HCT116 (cell line): ENCODE measurements at regions not wholly inside any gene's neighbourhood (a gene's known extent, or its start where the extent isn't known, plus 50 kb on each side); places are given as distances from the start of the nearest gene placed in this dataset.

Experiments
- ATAC-seq: fragments of 200-7000 bp; cut with Tn5 transposase; 2 replicates; pipeline ENCODE4 v1.9.1; 2020; ENCODE audit warnings: mild to moderate bottlenecking, moderate library complexity
- BruUV-seq: library from RNA; stranded (reverse); fragments of 400-500 nt; replicated peaks from 2 replicates; lab custom pipeline; 2021; lab: Mats Ljungman, UMichigan
- CTCF ChIA-PET: fragments of 300-600 bp; sonication (Branson Sonifier 250); formaldehyde crosslinking; loops from one replicate; lab custom pipeline; 2021; ENCODE audit warnings: antibody characterized with exemption; lab: Charles Lee
- POLR2A ChIA-PET: fragments of 300-600, 350-600 bp; sonication (Branson Sonifier 250); formaldehyde crosslinking; loops from one replicate; lab custom pipeline; 2021; ENCODE audit warnings: antibody characterized with exemption; lab: Charles Lee
- RAD21 ChIA-PET, 2 experiments: fragments of 300-600 bp; sonication (Branson Sonifier 250); formaldehyde crosslinking; loops; one replicate each; lab custom pipeline; 2023; ENCODE audit warnings: low total read pairs in 2 of 2; ENCODE audit not compliant: uncharacterized antibody in 2 of 2, unreplicated experiment in 2 of 2, low non-redundant PET in 1 of 2; lab: Charles Lee
- DNase-seq: peaks from one replicate; pipeline ENCODE4 v3.0.0-alpha.2; 2010; ENCODE audit warnings: low read depth, low spot score
- H2AFZ ChIP-seq: fragments of 200-600 bp; shearing (Covaris generic), sonication (generic); 2 replicates; pipeline ENCODE4 v1.6.1; 2017; ENCODE audit warnings: low read depth, mixed run types, mixed read lengths, antibody characterized with exemption, low read length; ENCODE audit not compliant: poor library complexity, severe bottlenecking
- H3K27ac ChIP-seq: 2 replicates; pipeline ENCODE4 v1.5.1; 2012; ENCODE audit warnings: low read depth, low read length
- H3K27me3 ChIP-seq: fragments of 200-600 bp; sonication (generic); 2 replicates; pipeline ENCODE4 v1.6.1; 2016; ENCODE audit warnings: mixed run types, low read length, mixed read lengths; ENCODE audit not compliant: insufficient read depth
- H3K36me3 ChIP-seq, 2 experiments: fragments of 200-500 bp in 1 of 2; fragments of 200-600 bp in 1 of 2; sonication (Bioruptor generic) in 1 of 2; sonication (generic) in 1 of 2; 2 replicates each; pipeline versions ENCODE4 v1.5.1 to v1.6.1; 2014 to 2016; ENCODE audit warnings: low read length in 2 of 2, inconsistent platforms in 1 of 2, mixed read lengths in 1 of 2, mixed run types in 1 of 2; ENCODE audit not compliant: insufficient read depth in 2 of 2, control insufficient read depth in 1 of 2
- H3K4me1 ChIP-seq, 2 experiments: fragments of 200-600 bp in 1 of 2; sonication (generic) in 1 of 2; 2 replicates each; pipeline versions ENCODE4 v1.5.1 to v1.6.1; 2012 to 2017; ENCODE audit warnings: low read length in 2 of 2, inconsistent platforms in 1 of 2, mild to moderate bottlenecking in 1 of 2, mixed read lengths in 1 of 2, mixed run types in 1 of 2, moderate library complexity in 1 of 2; ENCODE audit not compliant: insufficient read depth in 2 of 2, control insufficient read depth in 1 of 2
- H3K4me2 ChIP-seq: fragments of 200-600 bp; sonication (generic); 2 replicates; pipeline ENCODE4 v1.6.1; 2017; ENCODE audit warnings: mixed run types, low read length, mixed read lengths
- H3K4me3 ChIP-seq, 2 experiments: fragments of 200-600 bp in 1 of 2; sonication (generic) in 1 of 2; replicated peaks in 1 of 2; 2 replicates each; pipeline ENCODE4 v1.5.1; 2011 to 2016; ENCODE audit warnings: low read length in 2 of 2, control low read depth in 1 of 2, low read depth in 1 of 2, mild to moderate bottlenecking in 1 of 2, mixed read lengths in 1 of 2, mixed run types in 1 of 2
- H3K79me2 ChIP-seq: fragments of 200-600 bp; sonication (generic); 2 replicates; pipeline ENCODE4 v1.6.1; 2017; ENCODE audit warnings: mild to moderate bottlenecking, mixed run types, low read length, moderate library complexity, mixed read lengths; ENCODE audit not compliant: insufficient read depth
- H3K9ac ChIP-seq: fragments of 200-600 bp; sonication (generic); 2 replicates; pipeline ENCODE4 v1.6.1; 2016; ENCODE audit warnings: low read length, mixed read lengths
- H3K9me2 ChIP-seq: fragments of 200-600 bp; sonication (generic), shearing (Covaris generic); 2 replicates; pipeline ENCODE4 v1.6.1; 2017; ENCODE audit warnings: mixed run types, mild to moderate bottlenecking, moderate library complexity; ENCODE audit not compliant: insufficient read depth
- H3K9me3 ChIP-seq, 2 experiments: fragments of 200-500 bp in 1 of 2; fragments of 200-600 bp in 1 of 2; sonication (Bioruptor generic) in 1 of 2; sonication (generic) in 1 of 2; 2 replicates each; pipeline ENCODE4 v1.6.1; 2014 to 2017; ENCODE audit warnings: low read length in 2 of 2, mixed read lengths in 2 of 2, inconsistent platforms in 1 of 2, low read depth in 1 of 2, mild to moderate bottlenecking in 1 of 2, mixed run types in 1 of 2, moderate library complexity in 1 of 2; ENCODE audit not compliant: control insufficient read depth in 1 of 2, insufficient read depth in 1 of 2
- H4K20me1 ChIP-seq: fragments of 200-600 bp; sonication (generic), shearing (Covaris generic); 2 replicates; pipeline ENCODE4 v1.6.1; 2017; ENCODE audit warnings: mixed run types, mild to moderate bottlenecking, moderate library complexity; ENCODE audit not compliant: insufficient read depth
- ATF3 ChIP-seq: IDR thresholded peaks from 2 replicates; pipeline ENCODE4 v1.6.1; 2012
- CEBPB ChIP-seq: IDR thresholded peaks from 2 replicates; pipeline ENCODE4 v1.6.1; 2012; ENCODE audit warnings: low read depth
- ELF1 ChIP-seq: IDR thresholded peaks from 2 replicates; pipeline ENCODE4 v1.6.1; 2012; ENCODE audit warnings: low read depth, borderline replicate concordance
- FOSL1 ChIP-seq: IDR thresholded peaks from 2 replicates; pipeline ENCODE4 v1.6.1; 2012; ENCODE audit warnings: low read depth
- JUND ChIP-seq: IDR thresholded peaks from 2 replicates; pipeline ENCODE4 v1.6.1; 2012
- POLR2A ChIP-seq: IDR thresholded peaks from 2 replicates; pipeline ENCODE4 v1.7.0; 2011; ENCODE audit warnings: borderline replicate concordance; ENCODE audit not compliant: insufficient read depth, insufficient read length; ENCODE audit errors: extremely low read depth
- RAD21 ChIP-seq: IDR thresholded peaks from 2 replicates; pipeline ENCODE4 v1.6.1; 2012; ENCODE audit warnings: low read depth, mild to moderate bottlenecking
- SP1 ChIP-seq: IDR thresholded peaks from 2 replicates; pipeline ENCODE4 v1.6.1; 2012; ENCODE audit warnings: low read depth
- YY1 ChIP-seq: IDR thresholded peaks from 2 replicates; pipeline ENCODE4 v1.6.1; 2011; ENCODE audit warnings: low read length, low read depth, moderate library complexity, mild to moderate bottlenecking; ENCODE audit not compliant: insufficient replicate concordance; ENCODE audit errors: extremely low read depth
- ZFX ChIP-seq: fragments of 450-650 bp; IDR thresholded peaks from 2 replicates; pipeline ENCODE4 v1.6.1; 2017
- ZNF274 ChIP-seq: fragments of 200-500 bp; sonication (Bioruptor generic); IDR thresholded peaks from 2 replicates; pipeline ENCODE4 v1.6.1; 2014; ENCODE audit warnings: mild to moderate bottlenecking, low read depth, low read length, inconsistent platforms
- intact Hi-C: fragments of 100-400 bp; cut with micrococcal nuclease; formaldehyde crosslinking; loops from 2 replicates; pipeline ENCODE4 v1.10.0; 2022
- TF ChIP-seq, protein P1 (sequence below): IDR thresholded peaks from 2 replicates; pipeline ENCODE4 v1.6.1; 2011; ENCODE audit warnings: mild to moderate bottlenecking, low read length, moderate library complexity; ENCODE audit not compliant: insufficient replicate concordance; ENCODE audit errors: extremely low read depth

DNA sequence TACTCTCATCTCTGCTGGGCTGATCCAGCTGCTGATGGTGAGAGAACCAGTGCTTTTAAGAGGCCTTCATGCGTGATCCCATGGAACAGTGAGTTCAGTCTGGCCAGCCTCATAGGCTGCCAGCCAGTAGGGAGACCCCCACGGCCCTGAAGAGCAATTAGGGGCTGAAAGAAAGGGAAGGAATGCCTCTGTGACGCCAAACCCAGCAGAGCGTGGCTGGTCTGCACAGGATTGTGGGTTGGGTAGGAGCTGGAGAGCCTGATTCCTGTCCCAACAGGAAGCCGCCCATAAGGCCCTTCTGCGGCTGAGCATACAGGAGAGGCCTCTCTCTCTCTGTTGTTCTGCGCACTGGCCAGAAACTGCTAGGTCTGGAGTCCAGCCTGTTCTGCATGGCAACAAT lies 181.5 kb upstream of the E2F8 start:
- Histone ChIP-seq H3K4me1 (0 out of 4 replicates have a peak, but pooled peaks cover 0 to 5% of the 10 kb centered on the region in 2 experiments), H3K36me3 (no peaks in the 10 kb centered on the region), H3K4me3 (no peak overlapping the region), H3K9ac (no peak overlapping the region), H3K27ac (no peak overlapping the region), H3K79me2 (no peaks in the 10 kb centered on the region), H2AFZ (no peak overlapping the region), H4K20me1 (no peaks in the 10 kb centered on the region), H3K27me3 (peaks cover 50% of the 10 kb centered on the region), H3K9me2 (no peaks in the 10 kb centered on the region), H3K9me3 (no peaks in the 10 kb centered on the region), H3K4me2 (no peak overlapping the region)
- ChIA-PET POLR2A (no interaction called here), CTCF (no interaction called here), RAD21 (no interaction called here)
- TF ChIP-seq JUND (no peak), POLR2A (no peak), CEBPB (no peak), SP1 (no peak), RAD21 (no peak), YY1 (no peak), ATF3 (no peak), FOSL1 (no peak), ZFX (no peak), ZNF274 (no peak), ELF1 (no peak)
- TF ChIP-seq, protein P1, sequence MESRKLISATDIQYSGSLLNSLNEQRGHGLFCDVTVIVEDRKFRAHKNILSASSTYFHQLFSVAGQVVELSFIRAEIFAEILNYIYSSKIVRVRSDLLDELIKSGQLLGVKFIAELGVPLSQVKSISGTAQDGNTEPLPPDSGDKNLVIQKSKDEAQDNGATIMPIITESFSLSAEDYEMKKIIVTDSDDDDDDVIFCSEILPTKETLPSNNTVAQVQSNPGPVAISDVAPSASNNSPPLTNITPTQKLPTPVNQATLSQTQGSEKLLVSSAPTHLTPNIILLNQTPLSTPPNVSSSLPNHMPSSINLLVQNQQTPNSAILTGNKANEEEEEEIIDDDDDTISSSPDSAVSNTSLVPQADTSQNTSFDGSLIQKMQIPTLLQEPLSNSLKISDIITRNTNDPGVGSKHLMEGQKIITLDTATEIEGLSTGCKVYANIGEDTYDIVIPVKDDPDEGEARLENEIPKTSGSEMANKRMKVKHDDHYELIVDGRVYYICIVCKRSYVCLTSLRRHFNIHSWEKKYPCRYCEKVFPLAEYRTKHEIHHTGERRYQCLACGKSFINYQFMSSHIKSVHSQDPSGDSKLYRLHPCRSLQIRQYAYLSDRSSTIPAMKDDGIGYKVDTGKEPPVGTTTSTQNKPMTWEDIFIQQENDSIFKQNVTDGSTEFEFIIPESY: no peak
- DNase-seq: no peak
- no TSS peak for BruUV-seq
- intact Hi-C loops: no loop called here
- no peak for ATAC-seq
